ENCODE measurements at regions not wholly inside any gene's neighbourhood (a gene's known extent, or its start where the extent isn't known, plus 50 kb on each side); places are given as distances from the start of the nearest gene placed in this dataset.

DNA sequence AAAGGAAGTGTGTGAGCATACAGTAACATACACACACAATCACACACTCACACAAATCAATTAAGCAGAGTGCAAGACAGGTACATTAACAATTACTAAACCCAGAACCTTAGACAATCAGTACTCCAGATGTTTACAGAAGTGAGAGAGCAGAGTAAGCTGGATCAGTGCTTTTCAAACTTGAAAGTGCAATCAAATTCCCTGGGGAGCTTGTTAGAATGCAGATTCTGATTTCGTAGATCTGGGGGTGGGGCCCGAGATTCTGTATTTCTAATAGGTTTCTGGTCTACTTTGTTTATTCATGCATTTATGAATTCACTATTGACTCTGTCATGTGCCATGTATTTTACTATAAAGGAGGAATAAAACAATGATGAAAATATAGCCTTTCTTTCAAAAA, 179.6 kb upstream of the PHYHIPL start:
- no peak for DNase-seq

DNA sequence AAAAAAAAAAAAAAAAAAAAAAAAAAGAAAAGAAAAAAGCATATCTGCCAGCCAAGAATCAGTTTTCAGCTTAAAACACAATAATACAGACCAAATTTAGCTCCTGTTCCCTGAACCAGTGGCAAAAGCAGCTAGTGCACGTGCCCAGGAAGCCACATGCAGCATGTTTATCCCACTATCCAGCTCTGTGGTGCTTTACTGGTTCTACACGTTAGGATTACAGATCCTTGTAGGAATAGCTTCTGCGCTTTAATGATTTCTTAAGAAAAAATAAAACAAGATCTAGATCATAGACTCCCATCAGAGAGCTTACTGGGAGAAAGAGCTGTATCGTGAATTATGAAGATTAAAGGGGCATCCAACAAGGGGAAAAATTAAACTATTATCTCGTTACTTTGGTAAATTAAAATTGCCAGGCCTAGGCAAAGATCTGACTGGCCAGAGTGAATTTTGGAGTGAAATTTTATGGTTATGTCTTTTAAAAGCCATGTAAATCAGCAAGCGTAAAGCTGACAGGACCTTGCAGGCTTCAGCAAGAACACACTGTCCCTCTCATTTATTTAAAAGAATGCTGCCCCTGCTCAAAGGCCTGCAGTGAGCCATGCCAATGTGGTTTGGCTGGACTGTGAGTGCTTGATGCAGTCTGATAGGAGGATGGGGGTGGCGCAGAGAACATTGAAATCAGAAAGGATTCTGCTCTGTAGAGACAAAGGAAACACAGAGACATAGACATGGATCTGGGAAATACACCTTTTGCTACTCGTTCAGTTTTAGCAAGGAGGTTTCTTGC, 177.3 kb upstream of the PHYHIPL start:
- no peak for DNase-seq

DNA sequence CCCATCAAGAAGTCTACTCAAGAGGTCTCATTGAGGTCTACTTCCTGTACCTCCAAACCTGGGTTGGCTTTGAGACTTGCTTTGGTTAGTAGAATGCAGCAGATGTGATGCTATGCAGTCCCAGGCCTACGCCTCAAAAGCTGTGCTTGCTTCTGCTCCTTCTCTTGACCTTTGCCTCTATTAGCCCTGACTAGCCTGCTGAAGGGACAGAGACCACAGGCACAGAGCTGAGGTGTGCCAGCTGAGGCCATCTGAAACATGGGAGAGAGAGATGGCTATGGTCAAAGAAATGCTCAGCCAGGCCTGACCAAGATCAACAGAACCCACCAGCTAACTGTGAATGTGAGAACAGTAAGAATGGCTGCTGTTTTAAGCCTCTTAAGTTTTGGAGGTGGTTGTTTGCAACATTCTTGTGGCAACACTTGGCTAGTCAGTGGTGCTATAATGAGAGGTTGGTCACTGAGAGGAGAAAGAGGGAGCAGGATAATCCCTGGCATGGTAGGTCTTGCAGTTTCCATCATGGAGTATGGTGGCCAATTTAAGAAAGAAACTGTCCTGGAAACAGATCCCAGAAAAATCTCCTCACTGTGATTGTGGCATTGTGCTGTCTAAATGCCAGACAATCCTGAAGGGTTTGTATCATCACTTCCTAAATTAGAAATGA, 176.1 kb upstream of the PHYHIPL start:
- DNase-seq: no peak

DNA sequence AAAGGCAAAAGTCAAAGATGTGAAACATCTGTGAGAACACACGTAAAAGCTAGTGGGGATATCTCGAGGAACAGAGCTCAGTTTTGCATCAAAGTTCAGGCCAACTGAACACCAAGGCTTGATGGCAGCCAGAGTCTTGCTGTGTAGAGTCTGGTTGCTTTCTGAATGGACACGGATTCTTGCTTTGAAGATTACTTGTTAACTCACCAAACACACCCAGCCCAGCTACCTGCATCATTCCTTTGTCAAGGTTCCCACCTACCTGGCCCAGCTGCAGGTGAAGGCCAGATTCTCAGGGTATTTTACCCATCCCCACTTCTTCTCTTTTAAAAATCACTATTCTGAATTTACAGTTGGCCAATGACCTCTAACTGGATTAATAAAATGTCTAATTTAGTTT, 174.4 kb upstream of the PHYHIPL start:
- no peak for DNase-seq

DNA sequence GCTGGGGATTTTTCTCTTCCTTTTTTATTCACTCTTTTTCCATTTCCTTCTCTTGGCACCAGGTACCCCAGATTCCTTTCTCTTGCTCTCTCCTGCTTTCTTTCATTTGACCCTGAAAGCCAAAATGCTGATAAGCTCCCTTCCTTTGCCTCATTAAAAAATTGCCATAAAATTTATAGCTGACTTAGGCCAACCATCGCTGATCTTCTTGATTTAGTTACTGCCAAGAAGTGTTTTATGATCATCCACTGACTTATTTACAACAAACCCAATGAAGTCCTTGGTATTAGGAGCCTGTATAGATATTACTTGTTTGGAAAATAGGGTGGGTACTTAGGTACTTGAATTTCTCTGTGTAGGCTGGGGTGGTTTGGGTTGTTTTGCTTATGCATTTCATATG, 173.2 kb upstream of the PHYHIPL start:
- DNase-seq: no peak

DNA sequence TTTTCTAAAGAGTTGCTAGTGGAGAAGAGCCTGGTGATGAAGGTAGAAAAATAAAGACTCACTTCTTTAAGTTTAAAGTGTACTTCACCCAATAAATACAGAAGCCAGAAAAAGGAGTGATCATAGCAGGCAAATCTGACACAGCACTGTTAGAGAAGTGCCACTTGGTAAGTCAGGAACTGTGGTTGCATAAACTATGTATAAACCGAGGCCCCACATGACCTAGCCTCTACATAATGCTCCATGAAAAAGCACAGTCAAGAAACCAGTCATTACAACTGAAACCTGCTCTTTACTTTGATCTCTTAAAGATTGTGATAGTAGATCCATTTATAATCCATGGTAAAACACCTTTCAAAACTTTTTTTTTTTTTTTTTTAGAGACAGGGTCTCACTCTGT, 172.1 kb upstream of the PHYHIPL start:
- no peak for DNase-seq

DNA sequence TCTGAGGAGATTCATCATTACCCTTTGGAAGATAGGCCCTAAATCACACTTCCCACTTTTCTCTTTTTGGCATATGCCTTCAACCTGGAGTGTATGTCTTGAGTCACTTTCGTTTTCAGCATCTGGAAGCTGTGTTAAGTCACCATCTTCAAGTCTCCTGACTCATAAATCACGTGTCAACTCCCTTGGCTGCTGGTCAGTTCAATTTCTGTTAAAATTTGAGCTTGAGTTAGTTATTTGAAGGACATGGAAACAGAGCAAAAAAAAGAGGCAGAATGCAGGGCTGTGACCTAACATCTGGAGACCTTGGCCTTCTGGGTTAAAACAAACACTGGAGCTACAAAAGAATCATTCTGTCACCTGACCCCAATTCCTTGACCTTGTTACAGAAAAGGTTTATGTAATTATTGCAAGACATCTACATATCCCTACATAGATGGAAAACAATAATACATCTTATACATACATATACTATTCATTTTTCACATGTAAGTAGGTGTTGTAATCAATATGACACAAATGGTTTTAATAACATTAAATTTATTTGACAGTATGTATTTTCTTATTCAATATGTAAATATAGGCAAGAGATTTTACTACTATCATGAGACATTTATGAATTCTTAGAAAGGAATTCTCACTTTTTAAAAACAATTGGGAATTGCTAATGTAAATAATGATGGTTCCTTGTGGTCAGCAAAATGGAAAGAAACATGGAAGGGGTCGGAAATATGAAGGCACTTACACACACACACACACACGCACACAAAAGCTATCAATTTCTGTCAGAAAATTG, 169.7 kb upstream of the PHYHIPL start:
- DNase-seq: peak; percentile 75 to 86 (median 78)

DNA sequence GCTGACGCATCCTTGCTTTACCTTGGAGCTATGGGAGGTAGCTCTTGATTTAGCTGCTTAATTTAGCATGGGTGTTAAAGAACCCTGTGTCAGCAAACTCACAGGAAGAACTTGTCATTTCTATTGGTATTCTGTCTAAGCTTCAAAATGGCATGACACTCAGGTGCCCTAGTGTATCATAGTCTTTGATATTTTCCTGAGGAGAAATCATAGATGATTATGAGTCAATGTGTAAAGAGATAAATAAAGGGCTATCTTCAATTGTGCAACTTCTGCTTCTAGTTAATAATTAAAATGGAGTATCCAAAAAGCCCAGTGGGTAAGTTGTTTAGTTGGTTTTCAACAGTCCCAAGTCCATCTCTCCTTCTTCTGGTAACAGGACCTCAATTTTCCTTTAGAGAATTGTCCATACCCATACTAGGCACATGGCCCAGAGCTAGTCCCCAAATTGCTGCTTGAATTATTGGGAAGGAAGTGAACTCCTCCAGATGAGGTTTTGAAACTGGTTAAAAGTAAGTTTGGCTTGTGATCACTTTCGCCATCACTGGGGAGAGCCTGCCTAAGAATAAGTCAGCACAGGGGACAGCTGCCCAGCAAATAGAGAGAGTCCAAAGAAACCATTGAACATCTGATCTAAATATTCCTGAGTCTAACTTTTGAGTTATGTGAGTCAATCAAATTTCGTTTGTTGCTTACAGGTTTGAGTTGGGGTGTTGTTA, 169.0 kb upstream of the PHYHIPL start:
- DNase-seq: no peak

DNA sequence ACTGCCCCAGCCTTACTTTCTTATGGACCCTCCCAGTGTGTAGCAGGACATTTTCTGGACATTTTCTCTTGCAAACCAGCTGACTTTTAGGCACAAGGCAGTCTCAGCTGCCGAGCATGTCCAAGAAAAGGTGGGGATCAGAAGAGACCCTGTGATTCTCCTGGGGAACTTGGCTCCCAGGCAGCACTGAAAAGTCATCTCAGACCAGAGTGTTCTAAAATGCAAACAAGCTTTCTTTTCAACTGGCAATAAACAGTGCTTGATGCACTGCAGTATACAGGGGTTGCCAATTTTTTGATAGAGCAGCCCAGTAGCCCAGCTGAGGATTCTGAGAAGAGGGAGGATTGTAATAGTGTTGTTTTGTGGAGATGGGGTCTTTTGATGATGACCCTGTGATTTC, 168.0 kb upstream of the PHYHIPL start:
- DNase-seq: no peak

DNA sequence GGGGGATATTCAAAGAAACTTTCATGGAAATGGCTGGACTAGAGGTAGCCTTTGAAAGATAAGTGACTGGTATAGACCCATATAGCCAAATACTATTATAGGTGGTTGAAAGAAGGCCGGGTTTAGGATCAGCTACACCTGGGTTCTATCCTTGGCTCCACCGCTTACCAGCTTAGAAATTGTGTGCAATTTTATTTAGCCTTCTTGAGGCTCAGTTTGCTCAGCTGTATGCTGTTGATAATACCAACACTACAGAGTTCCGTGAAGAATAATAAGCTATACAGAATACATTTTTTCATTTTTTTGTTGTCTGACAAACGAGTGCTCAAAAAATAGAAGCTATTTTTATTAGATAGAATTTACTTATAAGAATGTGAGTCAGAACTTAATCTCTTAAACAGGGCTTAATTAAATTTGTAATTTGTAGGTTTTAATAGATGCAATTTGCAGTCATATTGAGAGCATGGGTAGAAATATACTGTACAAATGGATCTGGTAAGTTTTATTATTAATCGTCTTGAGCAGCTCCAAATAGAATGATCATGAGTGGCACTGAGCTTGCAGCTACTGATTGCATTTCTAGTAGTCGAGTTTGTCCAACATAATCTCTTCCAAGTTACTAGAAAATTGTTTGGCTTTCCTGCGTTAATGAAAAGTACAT, 164.3 kb upstream of the PHYHIPL start:
- no peak for DNase-seq

DNA sequence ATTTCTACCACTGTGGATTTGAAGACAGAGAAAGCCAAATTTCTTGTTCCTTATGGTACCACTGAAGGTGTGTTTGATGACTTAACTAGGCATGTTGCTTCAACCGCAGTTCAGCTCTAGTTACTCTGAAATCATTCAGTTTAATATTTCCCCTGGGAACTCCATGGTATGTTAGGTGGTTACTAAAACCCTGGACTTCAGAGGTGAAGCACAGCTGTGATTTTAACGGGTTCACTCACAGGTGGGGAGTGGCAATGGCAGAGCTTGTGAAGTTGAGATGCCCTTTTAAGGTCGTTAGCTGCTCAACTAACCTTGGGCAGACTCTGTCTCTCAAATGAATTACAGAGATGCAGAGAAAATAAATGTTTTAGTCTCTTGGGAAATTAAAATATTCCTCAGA, 163.6 kb upstream of the PHYHIPL start:
- no peak for DNase-seq

DNA sequence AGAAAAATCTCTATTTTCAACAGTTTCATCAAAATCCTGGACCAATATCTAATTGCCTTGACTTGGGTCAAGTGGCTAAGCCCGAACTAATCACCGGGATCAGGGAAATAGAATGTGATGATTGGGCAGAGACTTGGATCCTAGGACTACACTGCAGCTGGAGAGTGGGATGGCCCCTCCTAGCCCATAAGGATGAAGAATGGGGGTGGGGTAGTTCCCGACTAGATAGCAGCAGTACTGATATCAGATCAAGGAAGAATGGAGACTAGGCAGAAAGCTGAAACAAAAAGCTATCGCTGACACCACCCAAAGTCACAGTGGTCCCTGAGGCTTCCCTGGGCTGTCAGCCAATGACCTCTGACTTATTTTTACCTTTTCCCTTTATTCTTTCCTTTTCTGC, 160.4 kb upstream of the PHYHIPL start:
- no peak for DNase-seq

DNA sequence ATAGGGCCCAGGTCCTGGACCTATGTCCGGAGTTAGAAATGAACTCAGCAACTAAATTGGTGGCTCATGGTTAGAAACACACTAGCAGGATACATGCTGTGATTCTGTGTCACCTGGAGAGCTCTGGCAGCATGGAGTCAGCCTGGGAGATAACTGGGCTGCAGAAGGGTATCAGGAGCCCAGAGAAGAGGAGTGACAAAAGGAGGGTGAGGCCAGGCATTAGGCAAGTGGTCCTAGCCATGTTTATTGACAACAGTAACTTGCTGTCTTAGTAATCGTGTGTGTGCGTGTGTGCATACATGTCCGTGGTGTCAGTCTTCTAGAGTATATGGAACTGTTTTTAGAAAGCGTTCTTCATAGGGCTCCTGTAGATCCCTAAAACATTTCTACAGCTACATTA, 157.5 kb upstream of the PHYHIPL start:
- DNase-seq: peak in 2 of 3 donors; percentile 32 to 72

DNA sequence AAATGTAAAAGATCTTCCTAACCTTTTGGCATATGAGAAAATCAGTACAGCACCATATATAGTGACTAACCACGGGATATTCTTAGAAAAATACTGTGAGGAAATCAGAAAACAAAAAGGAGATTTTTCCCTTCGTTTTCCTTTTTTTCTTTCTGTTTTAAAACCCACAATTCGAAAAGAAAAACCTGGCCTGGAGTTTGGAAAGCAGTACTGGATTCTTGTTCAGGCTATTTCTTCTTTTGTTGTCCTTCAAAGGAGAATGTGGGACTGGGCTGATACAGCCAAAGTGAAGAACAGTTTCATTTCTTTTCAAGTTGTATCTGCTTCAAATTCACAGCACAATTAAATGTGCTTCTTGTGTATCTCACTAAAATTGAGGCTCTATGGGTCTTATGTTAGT, 156.8 kb upstream of the PHYHIPL start:
- peak; percentile 41 to 81 (median 50) for DNase-seq

DNA sequence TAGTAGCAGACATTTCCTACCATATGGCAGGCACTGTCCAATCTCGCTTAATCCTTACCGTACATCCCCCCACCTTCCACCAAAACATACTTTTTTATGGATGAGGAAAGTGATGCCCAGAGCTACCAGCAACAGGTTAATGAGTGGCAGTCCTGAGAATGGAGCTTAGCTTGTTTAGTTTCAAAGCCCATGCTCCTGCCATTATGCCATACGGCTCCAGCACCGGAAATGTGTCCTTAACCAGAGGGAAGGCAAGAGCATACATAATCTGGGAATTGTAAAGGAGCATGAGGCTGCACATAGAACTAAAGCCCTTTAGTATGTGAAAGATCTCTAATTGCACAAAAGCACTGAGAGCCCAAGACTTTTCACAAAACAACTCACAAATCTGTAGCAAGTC, 155.9 kb upstream of the PHYHIPL start:
- no peak for DNase-seq

DNA sequence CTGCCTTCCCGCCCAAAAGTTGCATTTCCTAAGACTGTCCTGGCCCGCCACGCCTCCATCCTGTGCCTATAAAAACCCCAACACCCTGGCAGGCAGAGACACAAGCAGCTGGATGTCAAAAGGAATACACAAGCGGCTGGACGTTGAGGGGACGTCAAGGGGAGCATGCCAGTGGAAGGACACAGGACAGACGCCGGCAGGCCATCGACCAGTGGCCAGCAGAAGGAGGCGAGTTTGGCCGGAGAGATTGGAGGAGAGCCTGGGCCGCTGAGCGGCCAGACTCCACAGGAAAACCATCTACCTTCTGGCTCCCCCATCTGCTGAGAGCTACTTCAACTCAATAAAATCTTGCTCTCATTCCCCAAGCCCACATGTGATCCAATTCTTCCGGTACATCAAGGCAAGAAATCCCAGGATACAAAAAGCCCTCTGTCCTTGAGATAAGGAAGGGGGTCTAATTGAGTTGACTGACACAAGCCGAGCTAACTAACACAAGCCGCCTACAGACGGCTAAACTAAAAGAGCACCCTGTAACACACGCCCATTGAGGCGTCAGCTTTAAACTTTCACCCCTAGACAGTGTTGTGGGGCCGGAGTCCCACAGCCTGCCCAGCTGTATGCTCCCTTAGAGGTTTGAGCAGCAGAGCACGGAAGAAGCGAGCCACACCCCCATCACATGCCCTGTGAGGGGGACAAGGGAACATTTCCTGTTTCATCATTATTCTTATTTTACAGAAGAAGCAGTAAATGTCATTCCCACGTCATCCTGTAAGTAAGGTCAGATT, 150.3 kb upstream of the PHYHIPL start:
- DNase-seq: no peak

DNA sequence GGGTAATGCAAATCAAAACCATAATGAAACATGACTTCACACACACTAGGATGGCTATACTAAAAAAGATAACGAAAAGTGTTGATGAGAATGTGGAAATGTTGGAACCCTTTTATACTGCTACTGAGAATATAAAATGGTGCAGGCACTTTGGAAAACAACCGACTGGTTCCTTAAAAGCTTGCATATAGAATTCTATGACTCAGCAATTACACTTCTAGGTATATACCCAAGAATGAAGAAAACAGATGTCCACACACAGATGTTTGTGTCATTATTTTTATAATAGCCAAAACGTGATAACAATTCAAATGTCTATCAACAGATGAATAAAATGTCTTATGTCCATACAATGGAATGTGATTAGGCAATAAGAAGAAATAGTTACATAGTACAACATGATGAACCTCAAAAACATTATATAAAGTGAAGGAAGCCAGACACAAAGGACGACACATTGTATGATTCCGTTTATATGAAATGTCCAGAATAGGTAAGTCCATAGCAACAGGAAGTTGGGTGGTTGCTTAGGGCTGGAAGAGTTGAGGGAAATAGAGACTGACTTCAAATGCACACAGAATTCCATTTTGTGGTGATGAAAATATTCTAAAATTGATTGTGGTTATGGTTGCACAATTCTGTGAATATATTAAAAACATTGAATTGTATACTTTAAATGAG, 148.3 kb upstream of the PHYHIPL start:
- peak in 1 of 3 donors; percentile 47 for DNase-seq

DNA sequence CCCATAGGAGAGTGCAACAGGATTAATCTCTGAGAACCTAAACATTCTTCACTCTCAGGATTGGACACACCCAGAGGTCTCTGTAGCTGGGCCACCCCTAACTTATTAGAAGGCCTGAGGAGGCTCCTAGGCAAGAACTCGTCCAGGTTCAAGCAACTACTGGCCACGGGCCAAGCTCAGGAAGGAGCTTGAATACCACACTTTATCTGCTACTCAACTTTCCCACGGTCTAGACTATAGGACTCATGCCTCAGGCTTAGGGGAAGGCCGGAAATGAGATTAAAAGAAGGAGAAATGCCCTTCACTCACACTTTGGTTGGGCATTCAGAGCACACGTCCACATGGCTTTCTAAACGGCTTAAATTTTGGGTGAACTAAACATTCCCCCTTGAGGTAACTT, 142.8 kb upstream of the PHYHIPL start:
- DNase-seq: no peak

DNA sequence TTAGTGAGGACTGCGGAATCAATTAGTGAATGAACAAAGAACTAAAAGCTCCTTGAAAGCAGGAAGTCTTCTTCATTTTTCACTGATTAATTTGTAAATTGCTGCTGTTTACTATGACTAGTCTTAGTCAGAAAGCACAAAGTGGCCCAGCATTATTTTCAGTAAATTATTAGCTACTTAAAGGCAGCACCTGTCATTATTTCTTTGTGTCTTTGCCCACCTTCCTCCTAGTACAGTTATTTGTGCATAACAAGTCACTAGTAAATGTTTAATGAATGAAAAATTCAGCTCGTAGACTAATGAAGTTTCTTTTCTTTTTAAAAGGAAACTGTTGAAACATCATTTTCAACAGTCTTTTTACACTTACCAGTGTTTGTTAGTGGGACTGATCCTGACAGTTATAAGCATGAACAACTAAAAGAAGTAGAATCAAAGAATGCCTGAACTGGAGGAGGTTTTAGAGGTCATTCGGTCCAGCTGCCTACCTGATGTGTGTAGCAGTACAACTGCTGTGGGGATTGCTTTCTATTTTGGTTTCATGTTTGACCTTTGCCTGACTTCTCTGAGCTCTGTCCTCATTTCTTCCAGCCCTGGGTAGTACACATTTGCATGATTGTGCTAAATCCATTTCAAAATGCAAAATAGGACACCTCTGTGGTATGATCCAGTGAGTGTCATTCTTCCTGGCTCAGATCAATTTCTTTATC, 140.0 kb upstream of the PHYHIPL start:
- DNase-seq: no peak

DNA sequence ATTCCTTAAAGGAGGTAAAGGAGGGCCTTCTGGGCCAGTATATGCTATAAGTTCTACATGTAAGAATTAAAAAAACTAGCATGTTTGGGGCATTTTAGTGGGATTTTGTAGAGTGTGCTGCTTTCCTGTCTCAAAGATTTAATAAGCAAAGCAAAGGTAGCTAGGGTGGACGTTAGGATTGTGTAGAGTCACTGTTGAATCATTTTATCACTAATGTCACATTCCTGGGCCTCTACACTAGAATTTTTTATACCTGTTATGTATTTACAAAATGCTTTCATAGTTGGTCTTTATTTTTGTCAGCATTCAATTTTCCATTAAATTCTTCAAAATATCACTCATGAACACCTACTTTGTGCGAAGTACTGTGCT, 139.4 kb upstream of the PHYHIPL start:
- no peak for DNase-seq

Data from muscle of back (tissue), 3 donors.